H1 (cell line): ENCODE measurements at regions not wholly inside any gene's neighbourhood (a gene's known extent, or its start where the extent isn't known, plus 50 kb on each side); places are given as distances from the start of the nearest gene placed in this dataset.
A peak's percentile ranks its signal among the peaks of the same experiment; 100 is the strongest.

Experiments
- CTCF ChIA-PET: fragments of 300-600 bp; sonication (Branson Sonifier 250); formaldehyde crosslinking; loops from one replicate; lab custom pipeline; 2021; ENCODE audit not compliant: partially characterized antibody; lab: Charles Lee
- POLR2A ChIA-PET: fragments of 300-600 bp; sonication (Branson Sonifier 250); formaldehyde crosslinking; loops from one replicate; lab custom pipeline; 2021; ENCODE audit warnings: inconsistent platforms; ENCODE audit not compliant: partially characterized antibody; lab: Charles Lee
- DNase-seq, 2 experiments: peaks; one replicate each; pipeline versions ENCODE4 v3.0.0 to v3.0.0-alpha.2; 2010 to 2022; ENCODE audit warnings: low spot score in 2 of 2, low read depth in 1 of 2, mixed read lengths in 1 of 2
- FAIRE-seq: peaks from 2 replicates; lab custom pipeline; 2011; peaks lifted over from hg19 to GRCh38; lab: Jason Lieb, UNC
- H2AFZ ChIP-seq: 2 replicates; pipeline ENCODE4 v1.8.1; 2012; ENCODE audit warnings: low read length, inconsistent platforms
- H2AK5ac ChIP-seq: 2 replicates; pipeline ENCODE4 v1.6.1; 2013; ENCODE audit warnings: low read depth, low read length
- H2BK120ac ChIP-seq: replicated peaks from 2 replicates; pipeline ENCODE3; 2013; ENCODE audit warnings: low read depth, low read length, inconsistent platforms
- H2BK12ac ChIP-seq: 2 replicates; pipeline ENCODE4 v1.6.1; 2013; ENCODE audit warnings: low read depth, low read length
- H2BK15ac ChIP-seq: 2 replicates; pipeline ENCODE4 v1.6.1; 2013; ENCODE audit warnings: low read length
- H2BK20ac ChIP-seq: 2 replicates; pipeline ENCODE4 v1.6.1; 2013; ENCODE audit warnings: low read length
- H2BK5ac ChIP-seq: 2 replicates; pipeline ENCODE4 v1.6.1; 2013; ENCODE audit warnings: low read depth, low read length
- H3K14ac ChIP-seq: 2 replicates; pipeline ENCODE4 v1.6.1; 2013; ENCODE audit warnings: inconsistent platforms; ENCODE audit not compliant: insufficient read length
- H3K18ac ChIP-seq: 2 replicates; pipeline ENCODE4 v1.6.1; 2013; ENCODE audit warnings: low read length; ENCODE audit errors: extremely low read depth
- H3K23ac ChIP-seq: 2 replicates; pipeline ENCODE4 v1.6.1; 2013; ENCODE audit warnings: inconsistent platforms; ENCODE audit not compliant: insufficient read length
- H3K23me2 ChIP-seq: 2 replicates; pipeline ENCODE4 v1.6.1; 2013; ENCODE audit warnings: low read depth, low read length
- H3K27ac ChIP-seq: 2 replicates; pipeline ENCODE4 v1.6.1; 2011; ENCODE audit warnings: low read depth, low read length, inconsistent platforms
- H3K27me3 ChIP-seq, 4 experiments: replicated peaks in 1 of 4; 1 replicate in 1 of 4; 2 replicates in 3 of 4; pipeline versions ENCODE4 v1.6.1 to v1.8.1; 2011 to 2013; ENCODE audit warnings: low read length in 3 of 4, mild to moderate bottlenecking in 3 of 4, inconsistent platforms in 2 of 4, mixed read lengths in 2 of 4, moderate library complexity in 1 of 4; ENCODE audit not compliant: control insufficient read depth in 3 of 4, insufficient read depth in 3 of 4; ENCODE audit errors: extremely low read depth in 1 of 4
- H3K36me3 ChIP-seq, 4 experiments: 2 replicates each; pipeline versions ENCODE4 v1.6.1 to v1.8.1; 2011 to 2013; ENCODE audit warnings: mild to moderate bottlenecking in 4 of 4, low read length in 3 of 4, moderate library complexity in 2 of 4, control low read depth in 1 of 4, inconsistent platforms in 1 of 4; ENCODE audit not compliant: insufficient read depth in 4 of 4, control insufficient read depth in 2 of 4
- H3K4ac ChIP-seq: replicated peaks from 2 replicates; pipeline ENCODE3; 2013; ENCODE audit warnings: low read length, low read depth, mixed read lengths, inconsistent platforms; ENCODE audit not compliant: insufficient read length
- H3K4me1 ChIP-seq, 4 experiments: replicated peaks in 1 of 4; 1 replicate in 1 of 4; 2 replicates in 3 of 4; pipeline versions ENCODE4 v1.6.1 to v1.8.1; 2011 to 2013; ENCODE audit warnings: low read length in 3 of 4, inconsistent platforms in 2 of 4, mixed read lengths in 1 of 4; ENCODE audit not compliant: insufficient read depth in 4 of 4, control insufficient read depth in 3 of 4
- H3K4me2 ChIP-seq, 2 experiments: 2 replicates each; pipeline versions ENCODE4 v1.6.1 to v1.8.1; 2011 to 2013; ENCODE audit warnings: low read depth in 2 of 2, low read length in 2 of 2, control low read depth in 1 of 2, inconsistent platforms in 1 of 2, mild to moderate bottlenecking in 1 of 2; ENCODE audit not compliant: insufficient read depth in 1 of 2
- H3K4me3 ChIP-seq, 4 experiments: fragments of 200-600, 300-600 bp in 1 of 4; sonication (generic), shearing (Covaris generic), sonication (Bioruptor Twin) in 1 of 4; 2 replicates each; pipeline versions ENCODE4 v1.5.1 to v1.8.1; 2011 to 2016; ENCODE audit warnings: low read length in 4 of 4, low read depth in 3 of 4, control low read depth in 2 of 4, inconsistent platforms in 2 of 4, mild to moderate bottlenecking in 2 of 4, mixed read lengths in 1 of 4, moderate library complexity in 1 of 4; ENCODE audit not compliant: insufficient read depth in 2 of 4; ENCODE audit errors: extremely low read depth in 1 of 4
- H3K56ac ChIP-seq: replicated peaks from 2 replicates; pipeline ENCODE3; 2013; ENCODE audit warnings: low read depth, mild to moderate bottlenecking, mixed read lengths, low read length, inconsistent platforms; ENCODE audit not compliant: insufficient read length
- H3K79me1 ChIP-seq: 2 replicates; pipeline ENCODE4 v1.6.1; 2013; ENCODE audit warnings: low read depth, low read length, control low read depth
- H3K79me2 ChIP-seq, 2 experiments: 2 replicates each; pipeline versions ENCODE4 v1.6.1 to v1.8.1; 2012 to 2013; ENCODE audit warnings: low read length in 2 of 2, mild to moderate bottlenecking in 2 of 2, inconsistent platforms in 1 of 2; ENCODE audit not compliant: insufficient read depth in 2 of 2, control insufficient read depth in 1 of 2
- H3K9ac ChIP-seq, 4 experiments: replicated peaks in 1 of 4; 1 replicate in 1 of 4; 2 replicates in 3 of 4; pipeline versions ENCODE4 v1.6.1 to v1.8.1; 2011 to 2013; ENCODE audit warnings: low read depth in 3 of 4, low read length in 3 of 4, control low read depth in 2 of 4, mild to moderate bottlenecking in 2 of 4, moderate library complexity in 2 of 4, inconsistent platforms in 1 of 4; ENCODE audit errors: extremely low read depth in 1 of 4
- H3K9me3 ChIP-seq, 2 experiments: 2 replicates each; pipeline versions ENCODE4 v1.6.1 to v1.8.1; 2012 to 2013; ENCODE audit warnings: mild to moderate bottlenecking in 2 of 2, moderate library complexity in 2 of 2, control low read depth in 1 of 2, inconsistent platforms in 1 of 2, low read depth in 1 of 2, low read length in 1 of 2, mixed read lengths in 1 of 2; ENCODE audit not compliant: insufficient read depth in 2 of 2
- H4K20me1 ChIP-seq, 2 experiments: replicated peaks in 1 of 2; 2 replicates each; pipeline versions ENCODE3 to v1.8.1; 2011 to 2013; ENCODE audit warnings: inconsistent platforms in 2 of 2, low read length in 2 of 2, mild to moderate bottlenecking in 1 of 2; ENCODE audit not compliant: insufficient read depth in 2 of 2, control insufficient read depth in 1 of 2
- H4K5ac ChIP-seq: 2 replicates; pipeline ENCODE4 v1.6.1; 2013; ENCODE audit warnings: low read length, low read depth, mixed read lengths, inconsistent platforms; ENCODE audit not compliant: insufficient read length
- H4K8ac ChIP-seq: 2 replicates; pipeline ENCODE4 v1.8.0; 2013; ENCODE audit warnings: mild to moderate bottlenecking, moderate library complexity, low read length, inconsistent platforms; ENCODE audit not compliant: insufficient read depth; ENCODE audit errors: extremely low read depth
- H4K91ac ChIP-seq: replicated peaks from 2 replicates; pipeline ENCODE3; 2013; ENCODE audit warnings: low read length, mixed read lengths, inconsistent platforms; ENCODE audit not compliant: insufficient read length
- CBX5 ChIP-seq: fragments of 300-800, 300-1000 bp; sonication (generic); IDR thresholded peaks from 2 replicates; pipeline ENCODE4 v1.7.1; 2016; ENCODE audit warnings: antibody characterized with exemption, low read length, low read depth
- WGBS, 2 experiments: shearing (Covaris generic) in 1 of 2; methylation state at CpG; one replicate each; pipeline versions ENCODE4 v1.1.6 to v1.1.7; 2013 to 2015; ENCODE audit warnings: low lambda C conversion rate in 2 of 2, mixed read lengths in 2 of 2, inconsistent platforms in 1 of 2, low coverage in 1 of 2, missing lambda C conversion rate in 1 of 2; ENCODE audit not compliant: insufficient replicate concordance in 2 of 2, insufficient coverage in 1 of 2, insufficient read length in 1 of 2; ENCODE audit errors: extremely low coverage in 1 of 2, missing lambda C conversion rate in 1 of 2; 5-methylcytosine and 5-hydroxymethylcytosine counted together

- Histone ChIP-seq H4K5ac (no peak overlapping the region), H4K91ac (no peak overlapping the region), H2BK20ac (no peak overlapping the region), H3K56ac (no peak overlapping the region), H3K79me1 (no peaks in the 10 kb centered on the region), H3K79me2 (no peaks in the 10 kb centered on the region), H3K4me2 (no peak overlapping the region), H4K8ac (no peak overlapping the region), H3K23me2 (no peaks in the 10 kb centered on the region), H3K27me3 (no peaks in the 10 kb centered on the region), H3K23ac (no peak overlapping the region), H2BK5ac (no peak overlapping the region), H2AFZ (no peak overlapping the region), H4K20me1 (no peaks in the 10 kb centered on the region), H3K4me1 (peaks cover 0 to 3% (median under 1%) of the 10 kb centered on the region in 4 experiments; a peak in 4 of 7 replicates), H3K14ac (no peak overlapping the region), H3K36me3 (no peaks in the 10 kb centered on the region), H3K4ac (no peak overlapping the region), H2BK12ac (0 out of 2 replicates have a peak overlapping the region, but pooled peaks have one; percentile 0), H3K9me3 (no peaks in the 10 kb centered on the region), H3K9ac (no peak overlapping the region), H2AK5ac (no peak overlapping the region), H2BK15ac (no peak overlapping the region), H3K27ac (no peak overlapping the region), H2BK120ac (no peak overlapping the region), H3K4me3 (no peak overlapping the region), H3K18ac (no peak overlapping the region)
- DNase-seq (no peak), FAIRE-seq (no peak)
- TF ChIP-seq CBX5: no peak
- CTCF ChIA-PET: interaction anchor here (1.1 to 1.3 kb wide), 4 partner anchors 9 to 254 kb away, joined by 3 to 7 read pairs (median 3); no protein-coding TSS in a partner anchor
- POLR2A ChIA-PET: no interaction called here
- WGBS, 2 experiments: 93% methylated on average over 4 of the region's 4 CpGs; no CpG with 5 or more reads in 1 of the 2 experiments
Measured at GRCh38 chr3:145522893-145523651, 637.9 kb downstream of the PLOD2 start.
